HG03066 (cell line): ENCODE measurements at regions not wholly inside any gene's neighbourhood (a gene's known extent, or its start where the extent isn't known, plus 50 kb on each side); places are given as distances from the start of the nearest gene placed in this dataset.

Source experiments
- ATAC-seq: cut with Tn5 transposase; IDR thresholded peaks from one replicate; pipeline ENCODE4 v1.9.1; 2021; ENCODE audit warnings: low read depth; ENCODE audit not compliant: unreplicated experiment

- ATAC-seq = no peak
These were observed 59.6 kb upstream of the PRDX6 start for GRCh38 chr1:173417563-173417962.

- ATAC-seq = no peak
These were observed 58.8 kb upstream of the PRDX6 start for GRCh38 chr1:173418107-173418985.

- no peak for ATAC-seq
These were observed 56.8 kb upstream of the PRDX6 start for GRCh38 chr1:173420330-173420806.

- no peak for ATAC-seq
These were observed 55.8 kb upstream of the PRDX6 start for GRCh38 chr1:173421286-173421685.

- no peak for ATAC-seq
These were observed 55.3 kb upstream of the PRDX6 start for GRCh38 chr1:173421789-173422188.

GRCh38 chr1:173422456-173422976, 54.6 kb upstream of the PRDX6 start:
- ATAC-seq = no peak

GRCh38 chr1:173423291-173423690, 53.8 kb upstream of the PRDX6 start:
- no peak for ATAC-seq

GRCh38 chr1:173424143-173424542, 53.0 kb upstream of the PRDX6 start:
- no peak for ATAC-seq

- ATAC-seq = no peak
These were observed 52.2 kb upstream of the PRDX6 start for GRCh38 chr1:173424782-173425407.

GRCh38 chr1:173426057-173426456, 51.1 kb upstream of the PRDX6 start:
- no peak for ATAC-seq

- ATAC-seq = no peak
These were observed 49.7 kb upstream of the PRDX6 start for GRCh38 chr1:173427146-173428054.
